HCT116 (cell line): ENCODE measurements at regions not wholly inside any gene's neighbourhood (a gene's known extent, or its start where the extent isn't known, plus 50 kb on each side); places are given as distances from the start of the nearest gene placed in this dataset.

ENCODE experiments used
- ATAC-seq: fragments of 200-7000 bp; cut with Tn5 transposase; 2 replicates; pipeline ENCODE4 v1.9.1; 2020; ENCODE audit warnings: mild to moderate bottlenecking, moderate library complexity
- BruUV-seq: library from RNA; stranded (reverse); fragments of 400-500 nt; replicated peaks from 2 replicates; lab custom pipeline; 2021; lab: Mats Ljungman, UMichigan
- CTCF ChIA-PET: fragments of 300-600 bp; sonication (Branson Sonifier 250); formaldehyde crosslinking; loops from one replicate; lab custom pipeline; 2021; ENCODE audit warnings: antibody characterized with exemption; lab: Charles Lee
- POLR2A ChIA-PET: fragments of 300-600, 350-600 bp; sonication (Branson Sonifier 250); formaldehyde crosslinking; loops from one replicate; lab custom pipeline; 2021; ENCODE audit warnings: antibody characterized with exemption; lab: Charles Lee
- RAD21 ChIA-PET, 2 experiments: fragments of 300-600 bp; sonication (Branson Sonifier 250); formaldehyde crosslinking; loops; one replicate each; lab custom pipeline; 2023; ENCODE audit warnings: low total read pairs in 2 of 2; ENCODE audit not compliant: uncharacterized antibody in 2 of 2, unreplicated experiment in 2 of 2, low non-redundant PET in 1 of 2; lab: Charles Lee
- DNase-seq: peaks from one replicate; pipeline ENCODE4 v3.0.0-alpha.2; 2010; ENCODE audit warnings: low read depth, low spot score
- H2AFZ ChIP-seq: fragments of 200-600 bp; shearing (Covaris generic), sonication (generic); 2 replicates; pipeline ENCODE4 v1.6.1; 2017; ENCODE audit warnings: low read depth, mixed run types, mixed read lengths, antibody characterized with exemption, low read length; ENCODE audit not compliant: poor library complexity, severe bottlenecking
- H3K27ac ChIP-seq: 2 replicates; pipeline ENCODE4 v1.5.1; 2012; ENCODE audit warnings: low read depth, low read length
- H3K27me3 ChIP-seq: fragments of 200-600 bp; sonication (generic); 2 replicates; pipeline ENCODE4 v1.6.1; 2016; ENCODE audit warnings: mixed run types, low read length, mixed read lengths; ENCODE audit not compliant: insufficient read depth
- H3K36me3 ChIP-seq, 2 experiments: fragments of 200-500 bp in 1 of 2; fragments of 200-600 bp in 1 of 2; sonication (Bioruptor generic) in 1 of 2; sonication (generic) in 1 of 2; 2 replicates each; pipeline versions ENCODE4 v1.5.1 to v1.6.1; 2014 to 2016; ENCODE audit warnings: low read length in 2 of 2, inconsistent platforms in 1 of 2, mixed read lengths in 1 of 2, mixed run types in 1 of 2; ENCODE audit not compliant: insufficient read depth in 2 of 2, control insufficient read depth in 1 of 2
- H3K4me1 ChIP-seq, 2 experiments: fragments of 200-600 bp in 1 of 2; sonication (generic) in 1 of 2; 2 replicates each; pipeline versions ENCODE4 v1.5.1 to v1.6.1; 2012 to 2017; ENCODE audit warnings: low read length in 2 of 2, inconsistent platforms in 1 of 2, mild to moderate bottlenecking in 1 of 2, mixed read lengths in 1 of 2, mixed run types in 1 of 2, moderate library complexity in 1 of 2; ENCODE audit not compliant: insufficient read depth in 2 of 2, control insufficient read depth in 1 of 2
- H3K4me2 ChIP-seq: fragments of 200-600 bp; sonication (generic); 2 replicates; pipeline ENCODE4 v1.6.1; 2017; ENCODE audit warnings: mixed run types, low read length, mixed read lengths
- H3K4me3 ChIP-seq, 2 experiments: fragments of 200-600 bp in 1 of 2; sonication (generic) in 1 of 2; replicated peaks in 1 of 2; 2 replicates each; pipeline ENCODE4 v1.5.1; 2011 to 2016; ENCODE audit warnings: low read length in 2 of 2, control low read depth in 1 of 2, low read depth in 1 of 2, mild to moderate bottlenecking in 1 of 2, mixed read lengths in 1 of 2, mixed run types in 1 of 2
- H3K79me2 ChIP-seq: fragments of 200-600 bp; sonication (generic); 2 replicates; pipeline ENCODE4 v1.6.1; 2017; ENCODE audit warnings: mild to moderate bottlenecking, mixed run types, low read length, moderate library complexity, mixed read lengths; ENCODE audit not compliant: insufficient read depth
- H3K9ac ChIP-seq: fragments of 200-600 bp; sonication (generic); 2 replicates; pipeline ENCODE4 v1.6.1; 2016; ENCODE audit warnings: low read length, mixed read lengths
- H3K9me2 ChIP-seq: fragments of 200-600 bp; sonication (generic), shearing (Covaris generic); 2 replicates; pipeline ENCODE4 v1.6.1; 2017; ENCODE audit warnings: mixed run types, mild to moderate bottlenecking, moderate library complexity; ENCODE audit not compliant: insufficient read depth
- H3K9me3 ChIP-seq, 2 experiments: fragments of 200-500 bp in 1 of 2; fragments of 200-600 bp in 1 of 2; sonication (Bioruptor generic) in 1 of 2; sonication (generic) in 1 of 2; 2 replicates each; pipeline ENCODE4 v1.6.1; 2014 to 2017; ENCODE audit warnings: low read length in 2 of 2, mixed read lengths in 2 of 2, inconsistent platforms in 1 of 2, low read depth in 1 of 2, mild to moderate bottlenecking in 1 of 2, mixed run types in 1 of 2, moderate library complexity in 1 of 2; ENCODE audit not compliant: control insufficient read depth in 1 of 2, insufficient read depth in 1 of 2
- H4K20me1 ChIP-seq: fragments of 200-600 bp; sonication (generic), shearing (Covaris generic); 2 replicates; pipeline ENCODE4 v1.6.1; 2017; ENCODE audit warnings: mixed run types, mild to moderate bottlenecking, moderate library complexity; ENCODE audit not compliant: insufficient read depth
- ATF3 ChIP-seq: IDR thresholded peaks from 2 replicates; pipeline ENCODE4 v1.6.1; 2012
- EGR1 ChIP-seq: IDR thresholded peaks from 2 replicates; pipeline ENCODE4 v1.6.1; 2012; ENCODE audit warnings: low read depth
- ELF1 ChIP-seq: IDR thresholded peaks from 2 replicates; pipeline ENCODE4 v1.6.1; 2012; ENCODE audit warnings: low read depth, borderline replicate concordance
- EZH2 ChIP-seq: fragments of 200-600 bp; sonication (generic); IDR thresholded peaks from 2 replicates; pipeline ENCODE4 v1.6.1; 2017; ENCODE audit warnings: antibody characterized with exemption, mixed run types
- EZH2phosphoT487 ChIP-seq: fragments of 200-600 bp; IDR thresholded peaks from 2 replicates; pipeline ENCODE4 v1.6.1; 2018; ENCODE audit warnings: antibody characterized with exemption, borderline replicate concordance
- FOSL1 ChIP-seq: IDR thresholded peaks from 2 replicates; pipeline ENCODE4 v1.6.1; 2012; ENCODE audit warnings: low read depth
- JUND ChIP-seq: IDR thresholded peaks from 2 replicates; pipeline ENCODE4 v1.6.1; 2012
- POLR2A ChIP-seq: IDR thresholded peaks from 2 replicates; pipeline ENCODE4 v1.7.0; 2011; ENCODE audit warnings: borderline replicate concordance; ENCODE audit not compliant: insufficient read depth, insufficient read length; ENCODE audit errors: extremely low read depth
- POLR2AphosphoS5 ChIP-seq: IDR thresholded peaks from 2 replicates; pipeline ENCODE4 v1.6.1; 2011; ENCODE audit warnings: mild to moderate bottlenecking, low read depth, low read length, moderate library complexity
- RAD21 ChIP-seq: IDR thresholded peaks from 2 replicates; pipeline ENCODE4 v1.6.1; 2012; ENCODE audit warnings: low read depth, mild to moderate bottlenecking
- SP1 ChIP-seq: IDR thresholded peaks from 2 replicates; pipeline ENCODE4 v1.6.1; 2012; ENCODE audit warnings: low read depth
- ZBTB33 ChIP-seq: IDR thresholded peaks from 2 replicates; pipeline ENCODE4 v1.6.1; 2011; ENCODE audit warnings: mild to moderate bottlenecking, low read length, moderate library complexity; ENCODE audit not compliant: insufficient replicate concordance; ENCODE audit errors: extremely low read depth
- intact Hi-C: fragments of 100-400 bp; cut with micrococcal nuclease; formaldehyde crosslinking; loops from 2 replicates; pipeline ENCODE4 v1.10.0; 2022

GRCh38 chr9:134570151-134570621 is 71.4 kb upstream of the COL5A1 start:
- no peaks in the 10 kb centered on the region for H3K36me3 ChIP-seq
- H3K9me3 ChIP-seq: no peaks in the 10 kb centered on the region
- peak; percentile 21; the same call in 1 of the 2 replicates for ATAC-seq
- no TSS peak for BruUV-seq
- H4K20me1 ChIP-seq: no peaks in the 10 kb centered on the region
- H2AFZ ChIP-seq: no peak overlapping the region
- no peaks in the 10 kb centered on the region for H3K9me2 ChIP-seq
- no peak overlapping the region for H3K9ac ChIP-seq
- no peak for TF ChIP-seq EZH2
- no peak for TF ChIP-seq ZBTB33
- TF ChIP-seq POLR2A: no peak
- H3K4me1 ChIP-seq: no peaks in the 10 kb centered on the region
- intact Hi-C loops: no loop called here
- no peak overlapping the region for H3K4me3 ChIP-seq
- no peaks in the 10 kb centered on the region for H3K27me3 ChIP-seq
- H3K4me2 ChIP-seq: no peak overlapping the region
- H3K27ac ChIP-seq: no peak overlapping the region
- ChIA-PET POLR2A (no interaction called here), RAD21 (no interaction called here), CTCF (no interaction called here)
- H3K79me2 ChIP-seq: no peaks in the 10 kb centered on the region
- no peak for DNase-seq

- H4K20me1 ChIP-seq: no peaks in the 10 kb centered on the region
- no peaks in the 10 kb centered on the region for H3K9me3 ChIP-seq
- ATAC-seq: no peak
- CTCF ChIA-PET: no interaction called here
- no peak overlapping the region for H3K27ac ChIP-seq
- intact Hi-C loops: no loop called here
- TF ChIP-seq JUND: no peak
- TF ChIP-seq ELF1: no peak
- no peak for TF ChIP-seq EGR1
- no peak for TF ChIP-seq FOSL1
- no peak for TF ChIP-seq POLR2A
- TF ChIP-seq SP1: no peak
- no peak for TF ChIP-seq ATF3
- TF ChIP-seq EZH2phosphoT487: no peak
- no peak for TF ChIP-seq EZH2
- TF ChIP-seq POLR2AphosphoS5: no peak
- TF ChIP-seq RAD21: no peak
- no peak overlapping the region for H3K4me2 ChIP-seq
- 0 out of 2 replicates have a peak, but pooled peaks cover 3% of the 10 kb centered on the region for H3K27me3 ChIP-seq
- no peaks in the 10 kb centered on the region for H3K9me2 ChIP-seq
- RAD21 ChIA-PET: no interaction called here
- H3K9ac ChIP-seq: no peak overlapping the region
- no TSS peak for BruUV-seq
- POLR2A ChIA-PET: no interaction called here
- no peak overlapping the region for H3K4me3 ChIP-seq
- H3K4me1 ChIP-seq: no peaks in the 10 kb centered on the region
- H2AFZ ChIP-seq: no peak overlapping the region
- no peak for DNase-seq
- H3K79me2 ChIP-seq: no peaks in the 10 kb centered on the region
- H3K36me3 ChIP-seq: no peaks in the 10 kb centered on the region
These were observed 70.8 kb upstream of the COL5A1 start for GRCh38 chr9:134570711-134571325.
